Activated CD8-positive, alpha-beta T cell treated with anti-CD3 and anti-CD28 coated beads, Interleukin-2, amount 10 ng/mL, durations not matched to agents 7 days and 5 days (primary cell): ENCODE measurements at regions not wholly inside any gene's neighbourhood (a gene's known extent, or its start where the extent isn't known, plus 50 kb on each side); places are given as distances from the start of the nearest gene placed in this dataset.

Source experiments
- ATAC-seq: fragments of 150-1000 bp; cut with Tn5 transposase; one replicate; pipeline ENCODE4 v1.10.0; 2021; ENCODE audit warnings: moderate library complexity
- CTCF ChIA-PET: fragments of 350-600 bp; sonication (Branson Sonifier 250); formaldehyde crosslinking; loops from one replicate; lab custom pipeline; 2021; ENCODE audit warnings: antibody characterized with exemption; lab: Charles Lee
- POLR2A ChIA-PET: fragments of 350-600 bp; sonication (Branson Sonifier 250); formaldehyde crosslinking; loops from one replicate; lab custom pipeline; 2021; ENCODE audit warnings: antibody characterized with exemption; lab: Charles Lee
- DNase-seq: peaks from one replicate; pipeline ENCODE4 v3.0.0-alpha.2; 2020
- H3K27ac Mint-ChIP-seq: one replicate; pipeline ENCODE4 v1.8.0; 2021; ENCODE audit warnings: mild to moderate bottlenecking, mixed read lengths
- H3K27me3 Mint-ChIP-seq: one replicate; pipeline ENCODE4 v1.8.0; 2021; ENCODE audit warnings: low read depth, mixed read lengths
- H3K36me3 Mint-ChIP-seq: one replicate; pipeline ENCODE4 v1.8.0; 2021; ENCODE audit warnings: low read depth, mixed read lengths
- H3K4me1 Mint-ChIP-seq: one replicate; pipeline ENCODE4 v1.8.0; 2021; ENCODE audit warnings: low read depth, mixed read lengths
- H3K4me3 Mint-ChIP-seq: one replicate; pipeline ENCODE4 v1.8.0; 2021; ENCODE audit warnings: mild to moderate bottlenecking, mixed read lengths
- H3K9me3 Mint-ChIP-seq: one replicate; pipeline ENCODE4 v1.8.0; 2022; ENCODE audit warnings: mixed read lengths; ENCODE audit not compliant: insufficient read depth

GRCh38 chr5:5964347-5964746 lies 414.0 kb downstream of the MED10 start:
- Mint-ChIP-seq H3K4me3 (no peak overlapping the region), H3K9me3 (no peaks in the 10 kb centered on the region), H3K27ac (no peak overlapping the region), H3K4me1 (no peaks in the 10 kb centered on the region), H3K27me3 (no peaks in the 10 kb centered on the region), H3K36me3 (no peaks in the 10 kb centered on the region)
- POLR2A ChIA-PET, result no interaction called here
- CTCF ChIA-PET, result no interaction called here
- no peak for DNase-seq
- ATAC-seq, result no peak

DNA sequence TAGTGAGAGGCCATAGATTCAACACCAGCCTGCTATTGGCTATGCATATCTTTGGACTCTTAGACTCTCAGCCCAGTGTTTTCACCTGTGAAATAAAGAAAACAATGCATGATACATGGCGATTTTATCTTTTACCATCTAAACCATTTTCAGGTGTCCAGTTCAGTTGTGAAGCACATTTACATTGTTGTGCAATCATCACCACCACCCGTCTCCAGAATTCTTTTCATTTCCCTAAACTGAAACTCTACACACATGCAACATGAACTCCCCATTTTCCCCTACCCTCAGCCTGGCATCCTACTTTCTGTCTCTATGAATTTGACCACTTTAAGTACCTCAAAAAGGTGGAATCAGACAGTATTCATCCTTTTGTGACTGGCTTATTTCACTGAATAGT lies 420.6 kb downstream of the MED10 start:
- Mint-ChIP-seq H3K4me1 (no peaks in the 10 kb centered on the region), H3K4me3 (no peak overlapping the region), H3K36me3 (no peaks in the 10 kb centered on the region), H3K27ac (no peak overlapping the region), H3K9me3 (no peaks in the 10 kb centered on the region), H3K27me3 (no peaks in the 10 kb centered on the region)
- DNase-seq (no peak), ATAC-seq (no peak)
- ChIA-PET CTCF (no interaction called here), POLR2A (no interaction called here)

GRCh38 chr5:5954275-5954598 lies 424.1 kb downstream of the MED10 start:
- Mint-ChIP-seq H3K4me1 (no peaks in the 10 kb centered on the region), H3K27ac (no peak overlapping the region), H3K4me3 (no peak overlapping the region), H3K9me3 (no peaks in the 10 kb centered on the region), H3K27me3 (no peaks in the 10 kb centered on the region), H3K36me3 (no peaks in the 10 kb centered on the region)
- no peak for DNase-seq
- no peak for ATAC-seq
- ChIA-PET CTCF (no interaction called here), POLR2A (no interaction called here)

DNA sequence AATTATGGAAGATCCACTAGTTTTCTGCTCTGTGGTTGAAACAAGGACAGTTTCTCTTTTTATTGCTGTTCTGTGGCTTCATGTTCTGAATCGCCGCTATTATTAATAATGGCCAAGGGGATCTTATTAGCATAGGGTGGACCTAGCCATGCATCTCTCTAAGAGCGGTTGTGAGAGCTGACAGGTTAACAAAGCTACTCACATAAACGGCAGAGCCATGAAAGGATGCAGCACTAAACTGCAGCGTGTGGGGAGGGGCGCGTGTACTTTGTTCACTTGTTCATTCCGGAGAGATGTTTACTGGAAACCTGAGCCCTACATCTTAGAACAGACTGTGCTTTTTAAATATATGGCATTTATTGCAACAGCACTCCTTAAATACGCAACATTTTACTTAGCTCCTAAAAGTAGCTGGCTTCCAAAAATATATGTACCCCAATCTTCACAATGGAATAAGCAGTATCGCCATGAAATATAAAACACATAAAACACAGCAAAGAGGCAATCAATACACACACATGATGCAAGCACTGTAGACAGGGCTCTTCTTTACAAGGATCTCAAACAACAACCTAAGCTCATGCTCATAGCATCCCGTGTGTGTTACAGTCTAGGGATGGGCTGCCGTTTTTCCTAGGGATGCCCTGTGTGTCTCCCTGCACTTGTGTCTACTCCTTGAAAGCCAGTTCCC lies 424.6 kb downstream of the MED10 start:
- CTCF ChIA-PET, result no interaction called here
- Mint-ChIP-seq H3K27me3 (no peaks in the 10 kb centered on the region), H3K27ac (no peak overlapping the region), H3K4me3 (no peak overlapping the region), H3K36me3 (no peaks in the 10 kb centered on the region), H3K9me3 (no peaks in the 10 kb centered on the region), H3K4me1 (no peaks in the 10 kb centered on the region)
- no peak for ATAC-seq
- POLR2A ChIA-PET, result no interaction called here
- DNase-seq, result no peak

- Mint-ChIP-seq H3K27ac (no peak overlapping the region), H3K9me3 (no peaks in the 10 kb centered on the region), H3K27me3 (no peaks in the 10 kb centered on the region), H3K36me3 (no peaks in the 10 kb centered on the region), H3K4me1 (no peaks in the 10 kb centered on the region), H3K4me3 (no peak overlapping the region)
- DNase-seq (no peak), ATAC-seq (no peak)
- CTCF ChIA-PET, result no interaction called here
- POLR2A ChIA-PET, result interaction anchor here (0.6 kb wide), 1 partner anchor 754 kb away, joined by 3 read pairs; no protein-coding TSS in a partner anchor
Measured at GRCh38 chr5:5951953-5952352, 426.4 kb downstream of the MED10 start.

- DNase-seq (no peak), ATAC-seq (no peak)
- CTCF ChIA-PET, result no interaction called here
- Mint-ChIP-seq H3K9me3 (no peaks in the 10 kb centered on the region), H3K36me3 (no peaks in the 10 kb centered on the region), H3K4me3 (no peak overlapping the region), H3K27me3 (no peaks in the 10 kb centered on the region), H3K4me1 (no peaks in the 10 kb centered on the region), H3K27ac (no peak overlapping the region)
- POLR2A ChIA-PET, result no interaction called here
Measured at GRCh38 chr5:5950658-5951057, 427.7 kb downstream of the MED10 start.

GRCh38 chr5:5941486-5941885 lies 436.9 kb downstream of the MED10 start:
- Mint-ChIP-seq H3K4me1 (no peaks in the 10 kb centered on the region), H3K9me3 (no peaks in the 10 kb centered on the region), H3K36me3 (no peaks in the 10 kb centered on the region), H3K27ac (no peak overlapping the region), H3K27me3 (no peaks in the 10 kb centered on the region), H3K4me3 (no peak overlapping the region)
- POLR2A ChIA-PET, result no interaction called here
- DNase-seq (no peak), ATAC-seq (no peak)
- CTCF ChIA-PET, result no interaction called here

GRCh38 chr5:5939759-5940370 lies 438.5 kb downstream of the MED10 start:
- no peaks in the 10 kb centered on the region for H3K27me3 Mint-ChIP-seq
- no peak overlapping the region for H3K4me3 Mint-ChIP-seq
- ChIA-PET POLR2A (no interaction called here), CTCF (no interaction called here)
- no peaks in the 10 kb centered on the region for H3K9me3 Mint-ChIP-seq
- no peaks in the 10 kb centered on the region for H3K36me3 Mint-ChIP-seq
- ATAC-seq, result no peak
- no peak for DNase-seq
- H3K27ac Mint-ChIP-seq, result no peak overlapping the region
- H3K4me1 Mint-ChIP-seq, result no peaks in the 10 kb centered on the region

DNA sequence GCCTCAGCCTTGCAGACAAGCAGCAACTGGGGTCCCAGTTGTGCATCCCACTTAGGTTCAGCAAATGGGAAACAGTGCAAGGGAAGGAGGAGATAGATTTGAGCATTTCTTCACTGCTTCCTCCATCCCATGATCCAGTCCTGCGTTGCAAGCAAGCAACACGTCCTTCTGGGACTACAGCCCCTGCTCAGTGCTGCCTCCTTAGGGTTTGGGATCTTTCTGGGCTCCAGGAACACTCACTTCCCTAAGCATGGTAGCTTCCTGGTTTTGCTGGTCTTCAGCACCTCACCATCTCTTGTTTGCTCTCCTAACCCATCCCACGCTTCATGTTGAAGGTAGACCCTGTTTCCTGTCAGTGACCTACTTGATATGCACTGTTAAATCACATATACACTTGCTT lies 444.7 kb downstream of the MED10 start:
- Mint-ChIP-seq H3K4me1 (no peaks in the 10 kb centered on the region), H3K27me3 (no peaks in the 10 kb centered on the region), H3K9me3 (no peaks in the 10 kb centered on the region), H3K4me3 (no peak overlapping the region), H3K36me3 (no peaks in the 10 kb centered on the region), H3K27ac (no peak overlapping the region)
- DNase-seq, result no peak
- ATAC-seq, result no peak
- POLR2A ChIA-PET, result no interaction called here
- CTCF ChIA-PET, result no interaction called here

GRCh38 chr5:5932824-5933223 lies 445.5 kb downstream of the MED10 start:
- Mint-ChIP-seq H3K4me1 (no peaks in the 10 kb centered on the region), H3K27me3 (no peaks in the 10 kb centered on the region), H3K4me3 (no peak overlapping the region), H3K9me3 (no peaks in the 10 kb centered on the region), H3K36me3 (no peaks in the 10 kb centered on the region), H3K27ac (no peak overlapping the region)
- ChIA-PET CTCF (no interaction called here), POLR2A (no interaction called here)
- no peak for ATAC-seq
- no peak for DNase-seq

- Mint-ChIP-seq H3K27me3 (no peaks in the 10 kb centered on the region), H3K9me3 (no peaks in the 10 kb centered on the region), H3K36me3 (no peaks in the 10 kb centered on the region), H3K4me1 (no peaks in the 10 kb centered on the region), H3K4me3 (no peak overlapping the region), H3K27ac (no peak overlapping the region)
- ChIA-PET POLR2A (no interaction called here), CTCF (no interaction called here)
- DNase-seq, result no peak
- ATAC-seq, result no peak
Measured at GRCh38 chr5:5930561-5930960, 447.8 kb downstream of the MED10 start.

- no peaks in the 10 kb centered on the region for H3K27me3 Mint-ChIP-seq
- H3K9me3 Mint-ChIP-seq, result no peaks in the 10 kb centered on the region
- POLR2A ChIA-PET, result no interaction called here
- H3K4me1 Mint-ChIP-seq, result no peaks in the 10 kb centered on the region
- CTCF ChIA-PET, result no interaction called here
- H3K27ac Mint-ChIP-seq, result no peak overlapping the region
- DNase-seq (no peak), ATAC-seq (no peak)
- no peak overlapping the region for H3K4me3 Mint-ChIP-seq
- no peaks in the 10 kb centered on the region for H3K36me3 Mint-ChIP-seq
Measured at GRCh38 chr5:5929291-5930020, 448.9 kb downstream of the MED10 start.
